ENCODE measurements at regions not wholly inside any gene's neighbourhood (a gene's known extent, or its start where the extent isn't known, plus 50 kb on each side); places are given as distances from the start of the nearest gene placed in this dataset.

DNA sequence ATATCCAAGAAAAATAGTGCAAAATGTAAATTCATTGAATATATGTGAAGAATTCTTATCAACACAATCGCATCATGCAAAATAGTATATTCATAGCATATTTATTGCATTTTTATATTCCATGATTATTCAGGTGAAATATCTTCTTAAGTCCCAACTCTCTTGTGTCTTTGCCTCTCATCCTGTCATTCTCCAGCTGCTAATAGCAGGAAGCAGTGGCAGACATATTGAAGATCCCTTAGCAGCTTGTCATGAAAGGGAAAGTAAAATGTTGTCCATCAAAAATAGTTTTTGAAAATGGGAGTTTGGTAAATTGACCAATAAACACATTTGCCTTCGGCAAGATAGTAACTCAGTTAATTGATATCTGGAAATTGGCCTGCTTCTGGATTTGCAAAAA, 265.3 kb upstream of the TGFBR2 start:
- no peak for DNase-seq

DNA sequence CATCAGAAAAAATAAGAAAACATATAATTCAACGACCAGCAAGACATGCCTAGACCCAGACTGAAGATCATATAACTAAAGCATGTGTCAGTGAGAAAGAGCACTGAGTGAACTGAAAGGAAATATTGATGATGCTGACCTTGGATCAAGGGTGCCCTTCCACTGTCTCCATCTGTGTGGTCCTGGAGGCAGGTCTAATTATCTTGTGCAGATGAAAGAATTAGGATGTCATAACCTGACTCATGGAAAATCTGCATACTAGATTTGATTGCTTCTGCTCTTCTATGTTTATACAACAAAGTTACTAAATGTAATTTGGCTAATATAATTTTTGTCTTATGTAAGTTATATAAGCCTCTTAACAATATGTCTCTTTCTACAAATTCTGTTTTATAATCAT, 264.6 kb upstream of the TGFBR2 start:
- DNase-seq: no peak

- no peak for DNase-seq
Observed at GRCh38 chr3:30342318-30343060, 263.9 kb upstream of the TGFBR2 start.

GRCh38 chr3:30343067-30343831, 263.2 kb upstream of the TGFBR2 start:
- DNase-seq: no peak

GRCh38 chr3:30343861-30344260, 262.5 kb upstream of the TGFBR2 start:
- no peak for DNase-seq

DNA sequence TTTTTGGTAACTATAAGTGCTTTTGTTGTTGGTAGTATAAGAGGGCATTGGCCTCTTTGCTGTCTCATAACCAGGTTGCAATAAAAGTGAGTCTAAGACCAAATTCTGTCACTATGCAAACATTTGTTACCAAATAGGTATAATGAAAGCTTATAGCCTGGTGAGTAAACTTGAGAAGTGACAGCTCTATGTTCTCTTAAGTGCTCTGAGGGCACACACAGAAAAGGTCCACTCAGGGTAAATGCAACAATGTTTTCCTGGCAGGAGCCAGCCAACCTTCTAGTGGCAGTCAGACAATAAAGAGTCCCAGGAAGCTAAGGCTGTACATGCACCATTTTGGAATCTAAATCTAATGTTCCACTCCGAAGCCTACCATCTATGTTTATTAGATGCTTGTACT, 262.1 kb upstream of the TGFBR2 start:
- DNase-seq: peak; percentile 51

DNA sequence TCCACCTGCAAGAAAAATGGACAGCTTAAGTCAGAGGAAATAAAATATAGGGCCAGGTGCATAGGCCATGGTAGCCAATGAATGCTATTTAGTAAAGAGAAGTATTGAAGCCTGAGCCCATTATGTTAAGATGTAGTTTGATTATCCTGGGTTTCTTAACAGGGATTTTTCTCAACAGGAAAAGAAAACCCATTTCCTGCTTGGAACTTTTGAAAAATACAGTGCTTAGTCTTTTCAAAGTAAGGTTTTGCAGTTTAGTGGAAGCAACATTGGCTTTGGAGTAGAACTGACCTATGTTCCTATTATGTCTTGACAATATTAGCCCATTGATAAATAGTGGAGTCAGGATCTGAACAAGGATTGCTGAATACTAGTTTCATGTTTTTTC, 259.5 kb upstream of the TGFBR2 start:
- DNase-seq: no peak

- no peak for DNase-seq
Observed at GRCh38 chr3:30347679-30348216, 258.7 kb upstream of the TGFBR2 start.

DNA sequence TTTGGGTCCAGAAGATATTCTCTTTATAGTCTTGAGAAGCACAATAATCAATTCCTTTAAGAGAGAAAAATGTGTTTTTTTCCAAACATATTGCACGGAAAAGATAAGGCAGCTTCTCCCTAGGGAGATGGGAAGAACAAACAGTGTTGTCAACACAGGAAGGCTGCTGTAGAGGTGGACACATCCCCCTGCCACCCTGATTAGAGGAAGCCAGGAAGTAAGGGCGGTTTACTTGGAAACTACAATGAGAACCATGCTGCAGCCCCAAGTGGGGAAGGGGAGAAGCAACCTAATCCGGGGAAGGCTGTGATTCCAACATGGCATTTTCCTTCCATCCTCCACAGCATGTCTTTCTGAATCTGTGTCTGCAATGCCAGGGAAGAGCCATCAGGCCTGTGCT, 256.9 kb upstream of the TGFBR2 start:
- DNase-seq: no peak

GRCh38 chr3:30350011-30350410, 256.4 kb upstream of the TGFBR2 start:
- DNase-seq: no peak

GRCh38 chr3:30350901-30351300, 255.5 kb upstream of the TGFBR2 start:
- DNase-seq: no peak

GRCh38 chr3:30352410-30353318, 253.7 kb upstream of the TGFBR2 start:
- DNase-seq: no peak

GRCh38 chr3:30353711-30354467, 252.5 kb upstream of the TGFBR2 start:
- no peak for DNase-seq

DNA sequence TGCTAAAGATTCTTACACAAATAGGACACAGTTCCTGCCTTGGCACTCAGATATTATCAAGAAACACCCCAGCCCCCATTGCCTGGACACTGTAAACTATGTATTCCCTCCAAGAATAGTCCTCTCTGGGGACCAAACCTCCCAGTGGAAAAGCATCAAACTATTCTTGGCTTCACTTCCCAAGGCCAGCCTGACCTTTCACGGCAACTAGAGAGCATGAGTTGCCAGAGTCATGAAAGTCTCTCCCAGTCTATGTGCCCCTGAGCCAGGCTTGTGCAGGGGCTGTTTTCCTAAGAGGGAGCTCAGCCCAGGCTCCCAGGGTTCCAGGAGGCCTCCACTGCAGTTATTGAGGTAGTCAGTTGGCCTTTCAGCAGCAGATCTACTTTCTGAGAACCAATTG, 251.9 kb upstream of the TGFBR2 start:
- DNase-seq: no peak

- DNase-seq: peak; percentile 38
Observed at GRCh38 chr3:30354972-30355371, 251.4 kb upstream of the TGFBR2 start.

DNA sequence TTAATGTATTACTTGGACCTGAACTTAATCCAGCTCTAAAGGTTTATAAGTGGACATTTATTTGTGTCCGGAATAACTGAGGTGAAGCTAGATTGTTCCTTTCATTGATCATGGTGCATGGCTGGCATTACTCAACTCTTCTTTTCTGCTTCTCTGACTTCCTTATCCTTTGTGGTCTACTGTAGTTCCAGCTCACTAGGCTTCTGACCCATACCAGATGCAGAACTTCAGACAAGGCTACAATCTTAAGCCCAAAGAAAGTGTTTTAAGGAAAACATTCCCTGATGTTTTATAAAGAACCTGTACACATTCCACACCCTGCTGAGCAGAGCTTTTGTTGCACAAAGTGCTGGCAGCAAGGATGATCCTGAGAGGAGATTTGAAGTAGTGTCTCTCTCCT, 250.8 kb upstream of the TGFBR2 start:
- no peak for DNase-seq

GRCh38 chr3:30356866-30357753, 249.3 kb upstream of the TGFBR2 start:
- no peak for DNase-seq

DNA sequence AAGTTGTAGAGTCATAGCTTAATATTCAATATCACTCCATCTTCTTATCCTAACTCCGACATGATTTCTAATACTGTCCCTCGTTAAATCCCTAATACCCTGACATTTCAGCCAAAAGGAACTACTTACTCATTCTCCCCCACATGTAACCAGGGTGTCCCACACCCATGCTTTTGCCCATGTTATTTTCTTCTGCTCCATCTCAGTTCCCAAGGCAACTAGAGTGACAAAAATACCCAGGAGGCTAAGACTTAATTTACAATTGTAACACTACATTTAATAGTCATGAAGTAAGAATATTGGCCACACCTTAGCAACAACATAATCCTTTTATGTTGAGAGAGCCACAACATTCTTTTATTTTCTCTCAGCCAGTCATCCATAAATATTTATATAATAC, 248.5 kb upstream of the TGFBR2 start:
- DNase-seq: no peak

GRCh38 chr3:30358871-30359270, 247.5 kb upstream of the TGFBR2 start:
- no peak for DNase-seq

- no peak for DNase-seq
Observed at GRCh38 chr3:30368978-30369377, 237.4 kb upstream of the TGFBR2 start.

- DNase-seq: no peak
Observed at GRCh38 chr3:30370681-30371271, 235.6 kb upstream of the TGFBR2 start.

All from NCI-H774 (cell line).